HG03280 (cell line): ENCODE measurements at regions not wholly inside any gene's neighbourhood (a gene's known extent, or its start where the extent isn't known, plus 50 kb on each side); places are given as distances from the start of the nearest gene placed in this dataset.

Experiments
- ATAC-seq: cut with Tn5 transposase; IDR thresholded peaks from one replicate; pipeline ENCODE4 v1.9.1; 2021; ENCODE audit warnings: mild to moderate bottlenecking, moderate library complexity; ENCODE audit not compliant: unreplicated experiment

DNA sequence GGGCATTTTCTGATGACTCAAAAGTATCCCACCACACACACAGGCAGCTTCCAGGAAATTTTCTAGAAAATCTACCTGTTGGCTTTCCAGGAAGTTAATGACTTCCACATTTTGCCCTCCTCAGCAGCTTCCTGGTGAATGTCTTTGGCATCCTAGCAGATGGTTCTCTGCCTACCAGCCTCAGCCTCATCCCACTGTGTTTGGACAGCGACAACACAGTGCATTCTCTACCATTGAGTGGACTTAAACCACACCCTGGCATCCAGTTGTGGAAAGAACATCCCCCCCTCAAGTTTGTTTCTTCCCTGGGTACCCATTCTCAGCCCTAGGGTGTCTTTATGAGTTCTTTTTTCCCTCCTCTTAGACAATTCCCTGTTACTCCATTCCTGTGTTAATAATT is 50.8 kb upstream of the GADL1 start:
- no peak for ATAC-seq

DNA sequence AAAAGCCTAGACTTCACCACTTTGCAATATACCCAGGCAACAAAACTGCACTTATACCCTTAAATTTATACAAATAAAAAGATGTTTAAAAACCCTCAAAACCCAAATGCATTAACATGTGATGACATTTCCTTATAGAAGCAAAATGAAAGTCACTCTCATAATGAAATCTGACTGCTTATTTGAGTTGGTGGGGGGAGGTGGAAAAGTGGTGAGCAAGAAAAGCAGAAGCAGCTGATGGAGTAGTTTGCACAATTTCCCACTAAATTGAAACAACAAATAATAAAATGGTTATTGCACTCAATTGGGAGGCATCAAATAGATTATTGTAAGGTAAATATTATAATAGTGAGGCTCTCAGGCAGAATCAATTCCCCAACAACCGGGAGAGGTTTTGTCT is 54.0 kb upstream of the GADL1 start:
- ATAC-seq: no peak

DNA sequence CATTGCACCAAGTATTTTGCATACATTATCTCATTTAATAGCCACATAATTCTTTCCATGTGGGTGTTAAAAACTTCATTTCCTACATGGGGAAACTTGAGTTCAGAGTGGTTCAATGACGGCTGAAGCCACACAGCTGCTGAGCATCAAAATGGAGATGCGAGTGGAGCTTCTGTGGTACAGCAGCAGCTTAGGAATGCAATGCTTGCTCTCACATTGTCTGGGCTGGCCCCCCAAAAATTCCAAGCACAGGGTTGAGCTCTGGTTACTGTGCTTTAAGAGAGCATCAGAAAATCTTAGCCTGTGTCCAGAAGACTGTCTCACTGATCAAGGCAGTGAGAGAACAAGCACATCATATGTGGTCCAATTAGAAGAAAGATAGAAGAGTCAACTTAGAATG is 57.4 kb upstream of the GADL1 start:
- no peak for ATAC-seq

DNA sequence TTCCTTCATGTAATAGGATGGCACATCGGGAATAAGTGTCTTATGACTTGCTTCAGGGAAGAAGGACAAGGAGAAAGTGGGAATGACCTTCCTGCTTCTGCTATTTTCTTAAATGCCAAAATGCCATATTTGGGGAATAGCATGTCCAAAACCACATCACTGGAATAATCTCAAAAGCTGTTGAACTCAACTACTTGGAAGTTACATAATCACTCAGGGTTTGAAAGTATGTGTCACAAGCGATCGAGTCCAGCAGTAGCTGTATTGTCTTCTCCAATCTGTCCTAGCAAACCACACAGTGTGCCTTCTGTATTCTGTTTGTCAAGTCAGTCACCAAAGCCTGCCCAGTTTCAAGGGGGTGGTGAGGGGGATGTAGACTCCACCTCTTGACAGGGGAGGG is 58.3 kb upstream of the GADL1 start:
- ATAC-seq: no peak

DNA sequence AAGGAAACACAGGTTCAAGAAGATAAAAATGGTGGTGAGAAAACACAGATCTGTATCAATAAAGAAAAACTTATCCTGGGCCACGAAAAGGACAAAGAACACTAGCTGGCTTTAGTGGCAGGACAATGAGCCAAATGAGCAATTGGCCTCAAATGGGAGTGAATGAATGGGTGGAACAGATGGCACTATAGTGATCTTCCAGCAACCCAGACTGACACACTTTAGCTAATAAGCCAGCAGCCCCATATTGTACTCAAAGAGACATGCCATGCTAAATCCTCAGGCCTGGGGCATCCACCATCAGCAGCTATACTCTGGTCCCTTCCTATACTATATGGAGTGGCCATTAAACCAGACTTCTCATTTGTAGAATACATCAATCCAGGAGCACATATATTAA is 60.0 kb upstream of the GADL1 start:
- ATAC-seq: no peak

DNA sequence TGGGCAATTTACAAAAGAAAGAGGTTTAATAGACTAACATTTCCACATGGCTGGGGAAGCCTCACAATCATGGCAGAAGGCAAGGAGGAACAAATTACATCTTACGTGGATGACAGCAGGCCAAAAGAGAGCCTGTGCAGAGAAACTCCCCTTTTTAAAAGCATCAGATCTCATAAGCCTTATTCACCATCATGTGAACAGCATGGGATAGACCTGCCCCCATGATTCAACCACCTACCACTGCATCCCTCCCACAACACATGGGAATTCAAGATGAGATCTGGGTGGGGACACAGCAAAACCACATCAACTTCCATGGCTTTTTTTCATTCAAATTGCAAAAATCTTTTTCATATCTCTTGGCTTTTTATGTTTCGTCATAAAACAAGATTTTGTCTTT is 67.6 kb upstream of the GADL1 start:
- ATAC-seq: no peak

DNA sequence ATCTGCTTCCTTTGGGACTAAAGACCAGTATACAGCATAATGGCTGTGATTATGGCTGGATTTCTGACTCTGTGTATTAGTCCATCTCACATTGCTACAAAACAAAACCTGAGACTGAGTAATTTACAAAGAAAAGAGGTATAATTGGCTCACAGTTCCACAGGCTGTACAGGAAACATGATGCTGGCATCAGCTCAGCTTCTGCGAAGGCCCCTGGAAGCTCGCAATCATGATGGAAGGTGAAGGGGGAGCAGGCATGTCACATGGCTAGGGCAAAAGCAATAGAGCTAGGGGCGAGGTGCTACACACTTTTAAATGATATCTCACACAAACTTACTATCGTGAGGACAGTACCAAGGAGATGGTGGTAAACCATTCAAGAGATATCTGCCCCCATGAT is 68.0 kb upstream of the GADL1 start:
- ATAC-seq: no peak

DNA sequence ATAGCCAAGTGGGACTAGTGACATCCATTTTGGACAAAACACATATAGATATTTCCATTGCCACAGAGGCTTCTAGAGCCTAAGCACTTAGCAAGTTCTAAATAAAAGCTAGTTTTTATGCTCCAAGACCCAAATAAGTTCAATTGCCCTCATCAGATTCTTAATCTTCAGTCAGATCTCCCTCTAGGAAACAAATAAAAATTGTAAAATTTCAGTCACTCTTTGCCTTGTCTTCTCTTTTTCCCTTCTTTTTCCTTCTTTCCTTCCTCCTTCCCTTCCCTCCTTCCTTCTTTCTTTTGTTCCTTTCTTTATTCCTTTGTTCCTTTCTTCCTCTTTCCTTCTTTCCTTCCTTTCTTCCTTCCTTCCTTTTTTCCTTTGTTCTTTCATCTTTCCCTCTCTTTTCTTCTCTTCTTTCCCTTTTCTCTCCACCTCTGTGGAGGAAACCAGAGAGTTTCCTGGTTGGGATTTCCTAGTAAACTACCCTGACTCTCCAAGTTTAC is 68.8 kb upstream of the GADL1 start:
- no peak for ATAC-seq

DNA sequence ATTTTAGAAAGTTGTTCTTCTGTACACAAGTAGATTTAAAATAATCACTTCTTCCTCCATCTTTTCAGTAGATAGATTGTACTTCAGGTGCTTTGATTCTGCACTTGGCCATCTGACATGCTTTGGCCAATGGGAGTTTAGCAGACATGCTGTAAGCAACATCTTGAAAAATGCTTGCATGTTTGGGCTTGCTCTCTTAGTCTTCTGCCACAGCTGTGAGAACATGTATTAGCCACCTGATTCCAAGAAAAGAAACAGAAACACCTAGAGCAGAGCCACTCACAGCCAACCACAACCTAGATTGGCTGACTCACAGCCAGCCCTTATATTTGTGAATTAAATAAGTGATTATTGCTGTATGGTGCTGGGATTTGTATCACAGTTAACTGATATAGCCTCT is 70.2 kb upstream of the GADL1 start:
- peak; percentile 97 for ATAC-seq

DNA sequence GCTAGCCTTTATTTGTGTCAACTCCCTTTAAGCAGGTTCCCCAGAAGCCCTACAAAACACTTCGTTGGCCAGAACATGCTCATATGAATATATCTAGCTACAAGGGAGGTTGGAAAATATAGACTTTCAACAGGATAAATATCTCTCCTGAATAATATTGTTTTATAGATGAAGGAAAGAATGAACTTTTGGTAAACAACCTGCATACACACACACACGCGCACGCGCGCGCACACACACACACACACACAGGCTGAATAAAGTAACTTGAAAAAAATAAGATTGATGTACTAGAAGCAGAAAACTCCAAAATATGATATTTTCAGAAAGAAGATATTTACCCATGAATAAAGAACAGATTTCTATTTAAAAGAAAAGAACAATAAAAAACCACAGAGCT is 72.4 kb upstream of the GADL1 start:
- ATAC-seq: no peak

DNA sequence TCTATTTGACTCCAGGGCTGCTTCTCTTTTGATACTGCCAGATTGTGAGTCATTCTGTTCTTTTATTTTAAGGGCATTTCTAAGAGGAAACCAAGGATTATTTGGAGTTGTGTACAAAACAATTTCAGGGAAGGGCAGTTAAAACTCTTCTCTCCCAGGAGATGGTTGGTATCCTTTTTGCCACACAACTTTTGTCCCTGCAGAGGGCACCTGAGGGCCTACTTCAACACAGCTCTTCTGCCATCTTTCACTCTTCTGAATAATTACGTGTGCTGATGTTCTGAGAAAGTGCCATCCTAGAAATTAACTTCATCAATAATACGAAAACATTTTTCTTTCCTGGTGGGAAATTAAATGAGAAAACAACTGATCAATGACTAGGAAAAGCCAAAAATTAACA is 75.7 kb upstream of the GADL1 start:
- ATAC-seq: no peak

DNA sequence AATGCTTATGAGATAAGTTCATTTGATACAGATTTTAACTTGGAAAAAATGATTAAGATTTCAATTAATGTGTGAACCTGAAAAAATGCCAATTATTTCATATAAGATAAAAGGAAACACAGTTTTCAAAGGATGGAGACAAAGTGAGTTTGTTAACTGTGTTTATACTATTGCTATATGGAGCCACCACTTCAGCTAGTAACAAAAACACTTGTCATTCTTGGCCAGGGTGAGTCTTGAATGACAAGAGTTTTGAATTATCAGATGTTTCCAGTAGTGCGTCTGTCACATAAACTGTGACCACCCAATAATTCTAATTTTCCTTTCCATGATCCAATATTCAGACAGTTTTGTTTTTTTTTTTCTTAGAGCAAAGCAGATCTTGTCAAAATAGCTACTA is 78.0 kb upstream of the GADL1 start:
- no peak for ATAC-seq

DNA sequence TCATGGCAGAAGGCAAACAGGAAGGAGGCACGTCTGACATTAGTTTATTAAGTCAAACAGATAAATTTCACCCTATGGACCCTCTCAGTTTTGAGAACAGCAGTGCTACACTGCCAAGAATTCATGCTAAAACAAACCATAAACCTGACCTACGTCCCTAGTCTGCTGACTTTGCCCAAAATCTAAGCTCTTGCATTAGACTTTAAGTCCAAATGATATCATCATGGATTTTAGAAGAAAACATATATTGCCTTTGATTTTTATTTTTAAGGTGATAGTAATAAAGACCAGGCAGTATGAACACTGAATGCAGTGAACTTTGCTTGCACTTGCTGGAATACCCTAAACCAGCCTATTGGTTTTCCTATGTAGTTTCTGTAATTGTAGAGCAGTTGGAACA is 79.6 kb upstream of the GADL1 start:
- no peak for ATAC-seq

DNA sequence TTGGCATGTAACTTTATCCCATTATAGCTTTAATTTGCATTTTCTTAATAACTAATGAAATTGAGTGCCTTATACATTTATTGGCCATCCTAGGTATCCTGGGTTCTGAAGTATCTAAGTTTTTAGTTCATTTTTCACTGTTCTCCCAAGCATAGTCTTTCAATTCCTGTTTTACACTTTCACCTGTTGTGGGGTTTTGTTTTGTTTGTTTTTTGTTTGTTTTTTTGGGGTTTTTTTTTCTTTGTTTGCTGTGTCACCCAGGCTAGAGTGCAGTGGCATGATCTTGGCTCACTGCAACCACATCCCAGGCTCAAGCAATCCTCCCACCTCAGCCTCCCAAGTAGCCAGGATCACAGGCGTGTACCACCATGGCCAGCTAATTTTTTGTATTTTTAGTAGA is 83.1 kb upstream of the GADL1 start:
- ATAC-seq: no peak

DNA sequence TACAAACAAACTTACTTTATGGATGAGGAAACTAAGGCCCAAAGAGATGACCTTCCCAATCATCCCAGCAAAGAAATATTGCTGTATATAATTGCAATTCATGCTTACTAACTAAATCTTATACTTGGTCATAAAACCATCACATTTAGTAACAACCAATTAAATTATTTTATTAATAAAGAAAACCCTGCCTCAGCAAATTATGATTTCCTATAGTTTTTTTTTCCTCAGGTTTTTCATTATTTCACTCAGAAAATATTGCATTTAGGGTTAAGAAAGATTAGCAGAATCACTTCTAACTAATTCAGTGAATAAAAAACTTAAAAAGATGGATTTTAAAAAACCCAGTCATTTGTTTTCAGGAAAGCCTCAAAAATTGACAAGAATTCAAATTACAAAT is 86.5 kb upstream of the GADL1 start:
- no peak for ATAC-seq

DNA sequence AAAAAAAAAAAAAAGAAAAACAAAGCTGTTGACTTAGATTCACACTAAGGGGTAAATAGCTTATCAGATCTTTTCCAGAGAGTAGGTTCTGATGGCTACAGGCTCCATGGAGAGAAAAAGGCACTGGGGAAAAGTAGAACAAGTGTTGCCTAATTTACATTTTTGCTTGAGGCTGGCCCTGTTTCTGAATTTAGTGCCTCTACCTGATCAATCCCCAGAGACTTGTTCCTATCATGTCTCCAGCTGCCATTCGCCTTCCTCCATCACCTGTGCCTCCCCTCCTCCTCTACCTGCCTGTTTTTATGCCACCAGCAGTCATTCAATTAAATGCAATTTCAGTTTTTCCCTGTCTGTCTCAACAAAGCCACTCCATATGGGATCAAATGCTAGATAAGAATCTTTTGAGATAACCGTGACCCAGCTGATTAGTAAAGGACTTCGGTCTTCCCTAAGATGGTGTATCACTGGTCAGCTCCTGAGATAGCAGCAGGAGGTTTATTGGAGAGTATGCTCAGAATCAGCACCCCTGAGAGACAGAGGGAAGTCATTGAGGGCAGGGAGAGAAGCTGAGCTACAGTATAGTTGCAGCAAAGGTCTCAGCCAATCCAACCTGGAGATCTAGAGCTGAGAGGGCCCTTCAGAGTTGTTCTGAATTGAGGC is 88.1 kb upstream of the GADL1 start:
- ATAC-seq: no peak

DNA sequence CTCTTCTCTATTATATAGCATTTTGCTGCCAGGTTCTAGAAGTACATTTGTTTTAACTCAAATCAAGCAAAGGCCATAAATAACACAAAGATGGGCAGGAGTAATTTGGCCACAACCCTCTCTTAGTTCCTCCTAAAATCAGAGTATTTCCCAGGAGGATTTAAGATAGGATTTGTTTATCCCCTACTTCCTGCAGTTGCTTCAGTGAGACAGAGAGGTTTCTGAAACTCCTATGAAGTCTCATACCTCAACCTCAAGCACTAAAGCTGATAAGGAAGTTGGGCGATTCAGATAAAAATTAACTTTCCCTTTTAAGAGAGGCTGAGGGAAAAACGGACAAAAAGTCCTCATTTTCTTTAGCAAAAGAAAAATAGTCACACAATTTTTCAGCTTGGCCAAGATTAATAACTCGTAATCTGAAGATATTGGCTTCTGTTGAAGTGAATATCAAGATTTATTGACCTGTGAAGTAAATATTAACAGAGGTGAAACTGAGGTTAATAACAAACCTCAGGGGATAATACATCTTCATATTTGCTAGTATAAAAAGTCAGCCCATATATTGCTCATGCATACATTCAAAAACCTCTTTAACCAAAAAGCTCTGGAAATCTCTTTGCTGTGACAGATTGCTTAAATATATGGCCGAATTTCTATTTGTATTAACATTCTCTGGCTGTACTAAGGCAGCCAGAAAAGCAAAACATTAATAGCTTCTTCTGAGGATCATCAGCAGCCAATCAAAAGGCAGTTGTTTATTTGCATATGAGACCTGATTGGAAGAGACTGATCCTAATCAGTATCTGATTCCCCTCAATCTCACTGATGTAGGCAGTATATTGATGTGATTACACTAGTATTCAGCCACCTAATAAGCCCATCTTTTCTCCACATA is 90.6 kb upstream of the GADL1 start:
- ATAC-seq: no peak

DNA sequence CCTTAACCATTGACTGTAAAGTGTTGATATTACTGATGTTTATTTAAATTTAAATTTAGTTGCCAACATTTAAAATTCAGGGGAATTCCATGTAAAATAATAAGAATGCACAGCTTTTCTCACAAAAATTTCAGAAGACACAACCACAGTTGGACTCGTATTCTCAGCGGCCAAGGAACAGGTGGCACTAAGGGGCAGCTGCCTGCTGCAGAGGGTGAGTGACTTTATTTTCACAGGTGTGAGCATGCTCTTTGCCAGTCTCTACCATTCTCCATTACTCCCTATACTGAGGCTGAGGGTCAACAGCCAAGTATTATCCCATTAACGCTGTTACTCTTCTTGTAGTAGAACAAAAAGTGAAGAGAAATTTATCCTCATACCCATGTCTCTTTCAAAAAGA is 92.1 kb upstream of the GADL1 start:
- no peak for ATAC-seq

DNA sequence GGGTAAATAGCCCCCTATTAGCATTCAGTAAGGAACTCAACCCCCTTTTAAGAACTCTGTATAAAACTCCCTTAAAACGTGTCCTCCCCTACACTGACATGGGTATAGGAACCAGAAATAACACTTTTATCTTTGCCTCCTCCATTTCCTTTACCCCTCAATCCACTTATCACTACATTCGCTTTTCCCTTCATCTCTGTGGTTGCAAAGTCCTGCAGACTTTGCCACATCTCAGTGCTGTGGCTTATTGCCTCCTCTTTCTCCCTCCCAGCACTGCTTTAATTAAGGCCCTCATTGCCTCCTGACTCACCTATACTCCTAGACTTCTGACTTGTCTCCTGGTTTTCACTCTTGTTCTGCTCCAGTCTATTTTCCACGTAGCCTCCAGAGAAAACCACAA is 94.3 kb upstream of the GADL1 start:
- ATAC-seq: no peak

DNA sequence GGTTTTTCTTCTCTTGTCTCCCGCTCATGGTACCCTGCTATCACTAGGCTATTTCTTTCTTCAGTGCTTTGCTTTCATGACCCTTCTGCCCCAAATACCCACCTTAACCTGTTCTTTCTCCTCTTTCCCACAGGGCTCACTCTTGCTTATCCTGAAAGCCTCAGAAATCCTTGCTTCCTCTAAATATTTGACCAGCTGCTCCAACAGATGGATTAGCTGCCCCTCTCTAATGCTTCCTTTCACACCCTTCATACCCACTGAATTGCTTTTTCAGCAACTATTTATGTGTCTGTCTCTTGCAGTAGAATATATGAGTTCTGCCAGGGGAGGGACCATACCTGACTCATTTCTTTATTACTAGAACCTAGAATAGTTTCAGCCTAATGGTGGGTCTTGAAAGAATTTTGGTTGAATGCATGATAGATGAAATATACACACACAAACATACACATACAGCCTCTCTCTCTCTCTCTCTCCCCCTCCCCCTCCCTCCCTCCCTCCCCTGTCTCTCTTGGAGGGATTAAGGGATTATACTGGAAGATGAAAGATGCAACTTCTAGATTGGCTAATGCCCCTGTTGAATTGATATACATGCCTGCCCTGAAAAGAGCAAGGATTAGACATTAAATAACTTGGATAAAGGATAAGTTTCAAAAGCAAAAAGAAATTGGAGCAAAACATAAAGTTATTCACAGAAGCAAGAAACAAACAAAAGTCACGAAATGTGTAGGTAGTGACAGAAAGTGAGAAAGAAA is 95.0 kb upstream of the GADL1 start:
- no peak for ATAC-seq

DNA sequence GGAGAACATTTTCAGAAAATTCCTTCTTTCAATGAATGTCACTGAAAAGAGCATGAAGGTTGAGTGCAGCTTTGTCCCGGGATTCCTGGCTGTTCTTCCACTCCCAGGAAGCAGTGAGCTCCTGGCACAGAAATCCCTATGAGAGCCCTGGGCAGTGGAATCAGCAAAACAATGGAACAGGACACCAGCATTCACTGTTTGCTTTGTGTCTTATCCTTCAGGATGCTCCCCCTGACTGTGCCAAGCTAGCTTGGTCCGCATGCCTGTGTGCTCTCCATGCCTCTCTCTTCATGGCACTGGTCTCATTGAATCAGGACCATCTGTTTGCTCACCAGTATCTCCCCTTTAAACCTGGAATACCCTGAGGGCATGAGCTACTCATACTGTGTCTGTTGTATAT is 102.0 kb upstream of the GADL1 start:
- no peak for ATAC-seq

DNA sequence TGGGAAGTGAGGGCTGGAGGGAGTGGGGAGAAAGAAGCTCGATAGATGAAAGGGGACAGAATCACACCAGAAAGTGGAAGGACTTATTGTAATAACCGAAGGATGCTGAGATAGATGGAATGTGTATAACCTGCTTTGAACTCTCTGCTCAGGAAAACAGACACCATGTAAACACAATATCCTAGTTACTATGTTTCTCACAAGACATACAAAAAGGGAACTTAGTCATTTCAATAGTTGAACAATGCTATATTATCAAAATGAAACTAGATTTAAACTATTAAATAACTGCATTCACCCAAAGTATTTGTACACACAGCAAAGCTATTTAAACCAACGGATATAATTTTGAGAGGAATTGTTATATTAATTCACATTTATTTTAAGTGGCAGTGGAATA is 108.3 kb upstream of the GADL1 start:
- ATAC-seq: no peak
